Renal cortical epithelial cell (primary cell): ENCODE measurements at regions not wholly inside any gene's neighbourhood (a gene's known extent, or its start where the extent isn't known, plus 50 kb on each side); places are given as distances from the start of the nearest gene placed in this dataset.
A peak's percentile ranks its signal among the peaks of the same experiment; 100 is the strongest.

Experiments used
- DNase-seq: peaks from one replicate; pipeline ENCODE4 v3.0.0-alpha.2; 2011; ENCODE audit warnings: low read depth

DNA sequence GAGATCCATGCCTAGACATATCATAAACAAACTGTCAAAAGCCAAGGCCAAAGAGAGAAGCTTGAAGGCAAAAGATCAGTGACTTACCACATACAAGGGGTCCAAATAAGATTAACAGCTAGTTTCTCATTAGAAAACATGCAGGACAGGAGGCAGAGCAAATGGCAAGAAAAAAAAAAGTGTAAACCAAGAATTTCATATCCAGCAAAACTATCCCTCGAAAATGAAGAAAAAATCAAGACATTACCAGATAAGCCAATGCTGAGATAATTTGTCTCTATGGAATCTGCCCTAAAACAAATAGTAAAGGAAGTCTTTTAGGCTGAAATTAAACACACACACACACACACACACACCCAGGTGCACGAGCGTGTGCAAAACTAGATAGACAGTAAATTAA lies 99.6 kb upstream of the NSMCE3 start:
- no peak for DNase-seq

DNA sequence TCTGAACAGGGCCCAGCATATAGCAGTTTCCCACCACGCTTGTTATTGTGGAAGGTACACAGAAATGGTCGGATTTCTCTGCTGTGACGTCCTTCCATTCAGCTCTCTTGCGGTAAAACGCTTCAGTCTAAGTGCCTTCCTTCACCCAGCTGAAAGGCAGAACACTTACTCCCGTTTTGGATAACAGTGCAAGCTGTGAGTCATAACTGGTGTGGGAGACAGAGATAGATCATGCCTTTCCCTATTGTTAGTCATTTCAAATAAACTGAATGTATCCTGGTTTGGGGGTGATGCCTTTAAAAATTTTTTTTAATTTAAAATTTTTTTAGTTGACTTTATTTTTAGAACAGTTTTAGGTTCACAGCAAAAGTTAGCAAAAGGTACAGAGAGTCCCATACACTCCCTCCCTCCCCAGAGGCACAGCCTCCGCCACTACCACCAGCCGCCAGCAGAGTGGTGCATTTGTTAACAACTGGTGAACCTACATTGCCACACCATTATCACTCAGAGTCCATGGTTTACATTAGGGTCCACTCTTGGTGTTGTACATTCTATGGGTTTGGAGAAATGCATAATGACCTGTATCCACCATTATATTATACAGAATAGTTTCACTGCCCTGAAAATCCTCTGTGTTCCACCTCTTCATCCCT lies 94.9 kb upstream of the NSMCE3 start:
- peak; percentile 42 for DNase-seq

DNA sequence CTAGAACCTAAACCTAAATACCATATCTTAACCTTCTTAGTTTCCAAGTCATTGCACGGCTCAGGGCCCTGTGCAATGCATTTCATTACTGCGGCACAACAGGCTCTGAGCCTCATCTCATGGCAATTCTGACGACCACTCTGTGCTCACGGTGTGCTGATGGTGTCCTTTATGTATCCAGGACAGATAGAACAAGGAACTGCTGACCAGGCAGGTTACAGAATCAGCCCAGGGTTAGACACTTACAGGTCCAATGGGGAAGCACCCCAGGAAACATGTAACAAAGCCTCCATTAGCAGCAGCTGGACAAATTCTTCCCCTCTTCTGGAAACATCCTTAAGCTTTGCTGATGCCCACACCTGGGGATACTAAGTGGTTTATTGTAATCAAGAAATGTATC lies 91.9 kb upstream of the NSMCE3 start:
- no peak for DNase-seq

DNA sequence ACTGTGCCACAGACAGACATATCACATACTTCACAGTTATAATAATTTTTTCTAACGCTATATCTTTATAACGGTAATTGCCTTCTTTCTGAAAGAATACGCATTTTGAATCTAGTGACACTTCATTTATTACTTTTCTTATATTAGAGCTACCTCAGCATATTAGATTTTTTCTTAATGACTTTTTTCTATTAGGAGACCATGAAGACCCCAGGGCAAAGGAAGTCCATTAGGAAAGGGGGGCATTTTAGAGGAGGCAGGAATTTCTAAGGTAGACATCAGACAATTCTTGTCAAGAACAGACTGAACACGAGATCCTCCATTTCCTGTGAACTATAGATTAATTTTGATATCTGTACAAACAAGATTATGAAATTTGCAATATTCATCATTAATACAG lies 90.5 kb upstream of the NSMCE3 start:
- no peak for DNase-seq

DNA sequence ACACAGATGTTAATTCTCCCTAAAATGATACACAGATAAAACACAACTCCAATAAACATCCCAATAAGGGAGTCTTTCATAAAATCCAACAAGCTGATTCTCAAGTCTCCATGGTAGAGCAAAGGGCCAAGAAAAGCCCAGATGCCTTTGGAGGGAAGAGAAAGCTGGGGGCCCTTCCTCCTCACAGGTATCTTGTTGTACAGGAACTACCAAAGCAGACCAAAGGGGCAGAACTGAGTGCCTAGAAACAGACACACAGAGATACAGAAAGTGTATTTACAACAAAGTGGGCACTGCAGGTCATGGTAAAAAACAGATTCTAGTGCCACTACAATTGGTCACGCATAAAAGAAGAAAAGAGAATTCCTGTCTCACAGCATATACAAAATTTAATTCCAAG lies 87.2 kb upstream of the NSMCE3 start:
- DNase-seq: no peak

DNA sequence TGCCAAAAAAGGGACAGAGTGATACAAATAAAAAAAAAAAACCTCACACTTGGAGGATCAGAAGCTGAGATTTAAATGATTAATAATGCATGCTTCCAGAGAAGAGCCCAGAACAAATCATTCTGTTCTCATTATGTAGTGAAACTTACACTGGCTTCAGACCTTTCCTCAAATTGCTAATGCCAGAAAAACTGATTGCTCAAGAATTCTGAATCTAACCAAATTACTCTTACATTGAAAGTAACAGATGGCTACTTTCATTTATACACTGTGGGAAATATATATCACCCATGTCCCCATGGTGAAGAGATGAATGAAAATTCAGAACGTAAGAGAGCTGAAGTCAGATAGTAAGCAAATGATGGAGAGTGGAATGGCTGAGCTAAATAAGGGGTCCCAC lies 85.9 kb upstream of the NSMCE3 start:
- DNase-seq: no peak

DNA sequence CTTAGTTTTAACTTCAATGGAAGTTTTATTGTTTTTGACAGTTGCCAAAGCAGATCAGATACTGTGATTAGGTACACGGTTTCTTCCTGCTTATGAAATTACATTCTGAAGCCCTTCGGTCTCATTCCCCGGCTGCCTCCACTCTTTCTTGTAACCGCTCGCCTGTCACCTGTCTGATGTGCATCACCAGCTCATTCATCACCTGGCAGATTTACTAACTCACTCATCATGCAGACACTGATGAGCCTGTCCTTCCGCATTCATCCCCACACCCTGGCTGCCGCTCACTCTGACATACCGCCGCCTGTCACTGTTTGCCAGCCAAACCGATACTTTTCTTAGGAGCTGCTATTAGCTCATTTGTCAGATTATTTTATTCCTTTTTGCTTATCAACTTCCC lies 82.8 kb upstream of the NSMCE3 start:
- no peak for DNase-seq

DNA sequence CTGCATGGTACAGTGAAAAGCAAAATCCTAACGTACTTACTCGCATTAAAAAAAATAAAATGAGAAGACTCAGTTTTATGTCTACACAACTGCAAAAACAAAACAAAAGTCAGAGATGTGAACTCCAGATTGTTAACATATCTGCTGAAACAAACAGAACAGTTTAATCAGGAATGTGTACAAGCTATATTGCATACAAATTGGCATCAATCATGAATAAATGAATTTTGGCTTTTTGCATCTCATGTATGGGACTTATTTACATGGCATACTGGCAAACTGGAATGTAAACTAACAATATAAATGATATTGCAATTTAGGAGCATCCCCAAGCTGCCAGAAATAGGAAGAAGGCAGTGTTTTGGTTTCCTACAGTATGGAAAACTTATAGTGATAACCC lies 79.6 kb upstream of the NSMCE3 start:
- DNase-seq: no peak

DNA sequence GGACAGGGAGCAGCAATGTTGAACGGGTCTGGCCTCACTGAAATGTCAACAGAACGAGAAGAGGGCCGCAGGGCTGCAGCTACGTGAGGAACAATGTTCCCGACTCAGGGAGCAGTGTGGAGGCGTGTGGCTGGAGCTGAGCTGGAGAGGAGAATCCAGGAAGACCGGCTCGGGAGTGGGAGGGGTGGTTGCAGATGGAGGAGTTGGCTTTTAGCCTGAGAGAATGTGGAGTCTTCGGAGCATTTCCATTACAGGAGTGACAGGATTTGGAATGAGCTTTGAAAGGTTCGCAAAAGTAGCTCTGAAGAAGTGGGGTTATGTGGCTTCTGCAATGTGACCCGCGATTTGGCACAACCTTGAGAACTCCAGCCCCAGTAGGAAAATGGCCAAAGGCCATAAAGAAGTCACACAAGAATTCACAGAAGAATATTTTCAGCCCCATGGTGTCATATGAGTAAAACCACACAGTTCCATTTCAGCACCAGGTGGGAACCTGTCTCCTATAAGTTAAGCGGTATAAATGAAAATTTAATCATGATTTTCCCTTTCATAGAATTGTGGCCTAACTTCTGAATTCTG lies 78.8 kb upstream of the NSMCE3 start:
- no peak for DNase-seq

DNA sequence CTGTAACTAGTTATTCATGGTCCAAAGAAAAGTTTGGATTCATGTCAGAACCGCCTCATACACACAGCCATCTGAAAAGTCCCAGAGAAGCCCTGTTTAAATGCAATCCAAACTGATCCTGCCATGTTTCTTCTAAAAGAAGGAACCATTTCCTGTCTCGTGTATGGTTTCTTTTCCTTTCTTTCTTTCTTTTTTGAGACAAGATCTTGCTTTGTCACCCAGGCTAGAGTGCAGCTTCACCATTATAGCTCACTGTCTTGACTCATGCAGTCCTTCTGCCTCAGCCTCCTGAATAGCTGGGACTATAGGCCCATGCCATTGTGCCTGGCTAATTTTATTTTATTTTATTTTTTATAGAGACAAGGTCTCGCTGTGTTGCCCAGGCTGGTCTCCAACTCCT lies 77.4 kb upstream of the NSMCE3 start:
- no peak for DNase-seq

DNA sequence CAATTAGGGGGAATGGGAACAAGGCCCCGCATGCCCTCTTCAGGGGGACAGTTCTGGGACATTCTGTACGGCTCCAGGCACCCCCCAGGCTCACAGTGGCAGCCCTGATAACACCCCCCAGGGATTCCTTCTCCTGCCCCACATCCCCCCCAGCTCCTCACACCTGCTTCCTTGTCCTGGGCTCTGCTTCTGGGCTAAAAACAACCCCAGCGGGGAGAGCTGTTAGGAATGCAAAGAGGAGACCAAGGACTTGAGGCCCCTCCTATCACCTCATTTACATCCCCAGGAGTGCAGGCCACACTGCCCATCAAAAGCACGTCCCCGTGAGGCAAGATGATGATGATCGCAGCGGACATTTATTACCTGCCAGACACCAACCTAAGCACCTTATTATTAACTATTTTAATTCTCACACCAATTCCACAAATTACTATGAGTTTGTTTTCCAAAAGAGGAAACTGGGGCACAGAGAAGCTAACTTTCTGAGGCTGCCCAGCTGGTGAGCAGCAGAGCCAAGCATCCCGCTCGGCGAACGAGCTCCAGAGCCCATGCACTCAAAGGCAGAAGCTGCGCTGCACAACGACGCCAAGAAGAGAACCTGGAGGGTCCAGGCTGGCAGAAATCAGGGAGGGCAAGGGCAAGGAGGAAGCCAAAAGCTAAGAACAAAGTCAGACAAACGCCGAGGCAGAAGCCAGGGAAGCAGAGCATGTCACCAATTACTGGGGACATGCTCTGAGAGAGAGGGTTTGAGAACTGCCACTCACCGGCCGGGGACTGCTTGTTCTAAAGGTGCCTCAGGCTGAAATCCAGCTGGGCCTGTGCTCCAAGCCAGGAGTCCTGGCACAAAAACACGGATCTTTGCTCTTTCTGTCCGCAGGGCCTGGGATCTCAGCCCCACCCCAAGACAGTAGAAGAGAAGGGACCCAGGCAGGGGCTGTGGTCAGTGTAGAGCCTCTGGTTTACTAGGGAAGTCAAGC lies 76.2 kb upstream of the NSMCE3 start:
- no peak for DNase-seq

DNA sequence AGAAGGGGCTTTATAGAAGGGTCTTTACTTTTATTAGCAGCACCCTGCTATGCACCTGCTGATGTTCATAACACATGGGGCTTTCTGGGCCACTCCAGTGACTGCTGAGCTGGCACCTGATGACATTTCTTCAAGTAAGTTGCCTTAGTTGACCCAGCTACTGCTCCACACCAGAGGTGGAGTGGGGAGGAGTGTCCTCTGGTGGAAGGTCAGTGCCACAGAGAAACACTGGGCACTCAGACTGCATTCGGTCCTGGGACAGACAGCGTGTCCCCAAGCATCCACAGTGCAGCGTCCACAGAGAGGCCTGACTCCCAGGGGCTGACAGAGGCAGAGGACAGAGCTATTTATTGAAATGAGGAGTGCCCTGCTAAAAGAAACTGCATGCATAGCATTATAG lies 74.9 kb upstream of the NSMCE3 start:
- DNase-seq: no peak

DNA sequence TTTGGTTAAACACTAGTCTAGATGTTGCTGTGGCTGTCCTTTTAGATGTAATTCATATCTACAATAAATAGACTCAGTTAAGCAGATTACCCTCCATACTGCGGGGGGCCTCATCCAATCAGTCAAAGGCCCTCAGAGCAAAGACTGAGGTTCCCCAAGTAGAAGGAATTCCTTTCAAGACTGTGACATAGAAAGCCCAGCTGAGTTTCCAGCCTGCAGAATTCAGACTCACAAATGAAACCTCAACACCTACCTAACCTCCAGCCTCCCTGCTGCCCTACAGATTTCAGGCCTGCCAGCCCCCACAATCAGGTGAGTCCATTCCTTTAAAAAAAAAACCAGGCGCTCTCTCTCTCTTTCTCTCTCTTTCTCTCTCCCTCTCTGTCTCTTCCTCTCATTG lies 73.6 kb upstream of the NSMCE3 start:
- no peak for DNase-seq

DNA sequence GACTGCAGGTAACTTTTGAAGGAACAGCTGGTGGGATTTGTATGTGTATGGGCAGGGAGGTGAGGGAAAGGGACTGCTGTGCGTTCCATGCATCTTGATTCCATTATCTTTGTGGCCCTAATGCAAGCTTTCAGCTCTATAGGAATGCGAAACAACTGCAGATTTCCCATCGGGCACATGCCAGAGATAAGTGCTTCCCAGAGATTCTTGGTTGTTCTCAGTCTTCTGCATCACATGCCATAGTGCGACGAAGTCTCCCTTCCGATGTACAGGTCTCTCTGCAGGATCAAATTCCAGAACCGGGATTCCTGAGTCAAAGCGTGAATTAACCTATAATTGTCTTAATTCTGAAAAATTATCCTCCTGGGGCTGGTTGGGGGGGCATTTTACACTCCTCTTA lies 72.6 kb upstream of the NSMCE3 start:
- no peak for DNase-seq

DNA sequence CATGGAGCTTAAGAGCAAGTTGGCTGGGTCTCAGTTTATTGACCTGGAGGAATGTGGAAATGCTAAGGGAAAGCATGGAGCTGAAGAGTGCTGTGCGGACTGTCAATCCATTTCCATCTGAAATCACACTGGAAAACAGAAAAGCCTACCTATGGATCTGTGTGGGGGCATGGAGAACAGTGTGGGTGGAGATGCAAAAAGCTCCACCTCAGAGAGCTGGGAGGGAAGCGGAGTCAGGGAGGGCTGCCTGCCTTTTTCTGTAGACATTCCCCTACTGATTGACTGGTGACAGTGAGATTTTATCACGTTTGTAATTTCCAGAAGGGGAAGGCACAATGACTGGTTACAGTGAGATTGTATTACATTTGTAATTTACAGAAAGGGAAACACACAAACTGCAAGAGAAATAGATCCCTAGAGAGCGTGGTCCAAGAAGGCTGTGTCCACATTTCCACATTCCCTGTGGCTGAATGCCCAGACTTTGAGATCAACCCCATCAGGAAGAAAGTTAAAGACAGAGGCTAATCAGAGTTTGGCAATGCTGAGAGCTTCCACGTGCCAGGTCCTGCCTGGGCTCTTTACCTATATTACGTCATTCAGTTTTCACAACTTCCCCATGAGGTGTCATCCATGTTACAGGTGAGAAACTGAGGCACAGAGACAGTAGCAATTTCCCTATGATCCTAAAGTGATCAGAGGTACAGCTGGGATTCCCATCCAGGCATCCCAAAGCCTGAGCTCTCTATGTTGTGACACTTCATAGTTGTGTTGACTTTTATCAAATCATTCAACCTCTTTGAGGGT lies 67.7 kb upstream of the NSMCE3 start:
- DNase-seq: peak; percentile 4

DNA sequence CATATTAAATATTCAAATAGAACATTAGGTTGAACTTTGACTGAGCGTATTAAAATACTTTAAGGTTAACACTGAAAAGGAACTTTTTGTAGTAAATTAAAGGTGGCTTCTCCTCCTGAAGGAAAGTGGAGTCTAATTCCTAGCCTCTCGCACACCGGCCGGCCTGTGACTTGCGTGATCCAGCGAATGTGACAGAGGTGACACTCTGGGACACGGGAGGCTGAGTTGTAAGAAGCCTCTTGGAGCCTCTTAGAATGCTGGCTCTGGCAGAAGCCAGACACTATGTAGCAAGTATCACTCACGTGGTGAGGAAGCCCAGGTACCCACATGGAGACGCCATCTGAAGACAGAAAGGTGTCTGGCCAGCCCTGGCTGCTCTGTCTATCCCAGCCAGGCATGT lies 64.9 kb upstream of the NSMCE3 start:
- no peak for DNase-seq

DNA sequence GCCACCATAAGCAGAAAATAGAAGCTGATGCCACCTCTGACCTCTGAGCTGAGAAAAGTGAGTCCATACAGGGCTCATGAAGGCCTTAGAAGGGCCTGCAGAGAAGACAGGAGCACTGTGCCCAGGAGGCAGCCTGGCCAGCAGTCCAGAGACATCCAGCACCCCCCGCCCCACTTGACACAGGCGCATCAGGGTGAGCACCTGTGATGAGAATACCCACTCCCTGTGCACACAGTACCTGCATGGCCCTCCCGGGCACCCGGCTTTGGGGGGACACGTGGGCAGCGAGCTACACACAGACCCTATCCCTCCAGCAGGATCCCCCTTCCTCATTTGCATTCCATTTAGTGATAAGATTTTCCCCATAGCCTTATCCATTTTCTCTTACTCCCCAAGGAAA lies 63.6 kb upstream of the NSMCE3 start:
- no peak for DNase-seq

DNA sequence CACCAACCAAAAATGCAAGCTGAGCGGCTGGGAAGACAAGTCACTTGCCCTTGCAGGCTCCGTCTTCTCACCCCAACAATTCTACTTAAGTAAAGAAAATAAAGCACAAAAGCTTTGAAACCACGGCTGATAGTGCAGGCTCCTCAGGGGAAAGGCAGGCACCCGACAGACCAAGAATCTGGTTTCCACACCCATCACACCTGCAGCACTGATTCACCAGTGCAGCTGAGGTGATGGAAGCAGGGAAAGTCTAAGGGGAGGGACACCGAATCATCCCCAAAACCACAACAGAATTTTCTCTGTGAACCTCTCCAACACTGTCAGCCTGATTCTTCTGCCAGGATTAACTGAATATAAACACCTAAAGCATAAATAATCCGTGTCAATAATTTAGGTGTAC lies 62.0 kb upstream of the NSMCE3 start:
- DNase-seq: no peak

DNA sequence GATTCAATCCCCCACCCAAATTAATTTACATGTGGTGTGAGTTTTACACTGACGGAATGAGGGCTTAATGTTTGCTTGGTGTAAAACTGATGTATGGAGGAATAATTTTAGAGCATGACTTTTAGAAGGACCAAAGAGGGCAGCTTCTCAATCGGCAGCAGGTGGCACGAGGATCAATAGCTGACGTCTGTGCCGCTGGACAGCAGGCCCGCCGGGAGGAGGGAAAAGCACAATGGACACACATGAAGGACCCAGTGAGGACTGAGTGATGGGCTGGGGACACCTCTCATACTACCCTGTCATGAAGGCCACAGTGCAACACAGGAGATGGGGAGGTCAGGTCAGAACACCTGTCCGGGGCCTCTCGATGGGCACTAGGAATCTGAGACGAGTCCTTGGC lies 61.4 kb upstream of the NSMCE3 start:
- DNase-seq: no peak

DNA sequence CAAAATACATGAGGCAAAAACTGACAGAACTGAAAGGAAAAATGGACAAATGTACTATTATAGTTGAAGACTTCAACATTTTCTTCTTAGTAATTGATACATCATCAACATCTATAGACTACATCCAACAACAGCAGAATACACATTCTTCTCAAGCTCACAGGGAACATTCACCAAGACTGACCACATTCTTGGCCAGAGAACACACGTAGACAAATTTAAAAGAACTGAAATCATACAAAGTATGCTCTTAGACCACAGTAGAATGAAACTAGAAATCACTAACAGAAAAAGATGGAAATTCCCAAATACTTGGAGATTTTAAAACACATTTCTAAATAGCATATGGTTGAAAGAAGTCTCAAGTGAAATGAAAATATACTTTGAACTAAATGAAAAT lies 55.1 kb upstream of the NSMCE3 start:
- no peak for DNase-seq

DNA sequence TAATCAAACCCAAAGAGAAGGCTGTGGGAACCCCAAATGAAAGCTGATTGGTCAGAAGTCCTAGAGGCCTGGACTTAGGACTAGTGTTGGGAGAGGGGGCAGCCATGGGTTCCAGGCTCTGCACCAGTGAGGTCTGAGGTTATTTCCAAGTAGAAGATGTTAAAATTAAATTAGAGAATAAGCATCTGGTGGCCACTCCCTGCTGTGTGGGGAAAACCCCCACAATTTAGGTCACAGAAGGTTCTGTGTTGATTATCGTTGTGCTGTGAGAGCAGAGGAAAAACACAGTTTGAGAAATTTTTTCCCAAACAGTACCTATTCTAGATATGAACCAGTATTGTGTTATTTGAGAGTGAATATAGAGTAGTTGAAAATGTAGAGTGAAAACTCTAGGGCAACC lies 53.9 kb upstream of the NSMCE3 start:
- DNase-seq: no peak

DNA sequence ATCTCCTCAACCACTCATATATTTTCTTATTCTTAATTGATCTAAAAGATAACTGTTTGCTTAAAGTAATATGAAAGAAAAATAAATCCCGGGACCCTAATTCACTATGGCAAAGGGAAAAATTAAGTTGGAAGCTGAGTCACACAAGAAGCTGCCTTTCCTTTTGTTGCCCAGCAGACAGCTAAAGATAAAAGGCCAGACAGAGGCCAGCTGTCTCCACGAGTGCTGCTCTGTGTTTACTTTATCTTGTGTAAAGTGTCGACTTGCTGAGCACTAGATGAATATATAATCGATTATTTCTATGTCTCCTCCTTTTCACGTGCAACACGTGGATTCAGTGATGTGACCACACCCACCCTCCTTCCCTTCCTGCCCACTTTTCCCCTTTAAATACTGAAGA lies 52.8 kb upstream of the NSMCE3 start:
- no peak for DNase-seq
